ENCODE measurements at regions not wholly inside any gene's neighbourhood (a gene's known extent, or its start where the extent isn't known, plus 50 kb on each side); places are given as distances from the start of the nearest gene placed in this dataset.

GRCh38 chr2:234632527-234633391 lies 135.9 kb upstream of the ARL4C start:
- DNase-seq (ENCODE audit: low read depth): no peak
- TF ChIP-seq POLR2A (IDR thresholded peaks at IDR 0.05; ENCODE audit: extremely low read depth, insufficient read length): no peak
- no peak overlapping the region for H3K4me3 ChIP-seq (ENCODE audit: low read depth, low read length)

DNA sequence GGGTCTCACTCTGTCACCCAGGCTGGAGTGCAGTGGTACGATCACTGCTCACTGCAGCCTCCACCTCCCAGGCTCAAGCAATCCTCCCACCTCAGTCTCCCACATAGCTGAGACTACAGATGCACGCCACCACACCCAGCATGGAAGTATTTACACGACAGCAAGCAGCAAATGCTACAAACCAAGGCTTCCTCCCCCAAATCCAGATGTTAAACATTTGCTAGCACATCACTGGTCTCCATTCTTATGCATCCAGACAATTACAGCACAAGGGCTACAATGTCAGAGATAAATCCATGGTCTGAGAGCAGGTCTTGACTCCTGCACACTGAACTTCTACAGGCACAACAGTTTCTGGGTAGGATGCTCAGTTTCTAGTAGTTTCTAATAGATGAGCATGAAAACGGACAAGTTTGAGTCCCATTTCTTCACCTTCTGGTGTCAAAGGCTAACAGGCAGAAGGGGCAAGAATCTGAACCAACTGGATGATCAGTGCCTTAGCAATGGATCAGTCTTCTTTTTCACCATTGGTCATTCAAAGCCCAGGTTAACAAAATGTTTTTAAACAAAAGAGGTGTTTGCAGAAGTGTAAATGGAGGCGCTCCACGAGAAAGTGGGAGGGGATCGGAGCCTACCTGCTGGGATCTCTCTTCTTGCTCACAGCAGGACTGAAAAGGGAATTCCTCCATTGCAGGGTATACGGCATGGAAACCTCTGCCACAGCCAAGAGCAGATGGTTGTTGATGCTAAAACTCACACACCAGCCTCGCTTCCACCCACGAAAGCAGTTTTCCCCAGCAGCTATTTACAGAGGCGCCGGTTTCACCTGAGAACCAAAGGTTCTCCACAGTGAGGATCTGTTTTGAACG lies 135.0 kb upstream of the ARL4C start:
- no peak overlapping the region for H3K4me3 ChIP-seq (ENCODE audit: low read depth, low read length)
- TF ChIP-seq MAX (IDR thresholded peaks at IDR 0.05; ENCODE audit: low read depth, low read length) (no peak), POLR2A (IDR thresholded peaks at IDR 0.05; ENCODE audit: extremely low read depth, insufficient read length) (no peak), MYC (IDR thresholded peaks at IDR 0.05; ENCODE audit: low read depth, low read length) (no peak)
- TF ChIP-seq, protein P1, sequence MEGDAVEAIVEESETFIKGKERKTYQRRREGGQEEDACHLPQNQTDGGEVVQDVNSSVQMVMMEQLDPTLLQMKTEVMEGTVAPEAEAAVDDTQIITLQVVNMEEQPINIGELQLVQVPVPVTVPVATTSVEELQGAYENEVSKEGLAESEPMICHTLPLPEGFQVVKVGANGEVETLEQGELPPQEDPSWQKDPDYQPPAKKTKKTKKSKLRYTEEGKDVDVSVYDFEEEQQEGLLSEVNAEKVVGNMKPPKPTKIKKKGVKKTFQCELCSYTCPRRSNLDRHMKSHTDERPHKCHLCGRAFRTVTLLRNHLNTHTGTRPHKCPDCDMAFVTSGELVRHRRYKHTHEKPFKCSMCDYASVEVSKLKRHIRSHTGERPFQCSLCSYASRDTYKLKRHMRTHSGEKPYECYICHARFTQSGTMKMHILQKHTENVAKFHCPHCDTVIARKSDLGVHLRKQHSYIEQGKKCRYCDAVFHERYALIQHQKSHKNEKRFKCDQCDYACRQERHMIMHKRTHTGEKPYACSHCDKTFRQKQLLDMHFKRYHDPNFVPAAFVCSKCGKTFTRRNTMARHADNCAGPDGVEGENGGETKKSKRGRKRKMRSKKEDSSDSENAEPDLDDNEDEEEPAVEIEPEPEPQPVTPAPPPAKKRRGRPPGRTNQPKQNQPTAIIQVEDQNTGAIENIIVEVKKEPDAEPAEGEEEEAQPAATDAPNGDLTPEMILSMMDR (IDR thresholded peaks at IDR 0.05; ENCODE audit: low read depth, low read length): no peak
- DNase-seq (ENCODE audit: low read depth): no peak

DNA sequence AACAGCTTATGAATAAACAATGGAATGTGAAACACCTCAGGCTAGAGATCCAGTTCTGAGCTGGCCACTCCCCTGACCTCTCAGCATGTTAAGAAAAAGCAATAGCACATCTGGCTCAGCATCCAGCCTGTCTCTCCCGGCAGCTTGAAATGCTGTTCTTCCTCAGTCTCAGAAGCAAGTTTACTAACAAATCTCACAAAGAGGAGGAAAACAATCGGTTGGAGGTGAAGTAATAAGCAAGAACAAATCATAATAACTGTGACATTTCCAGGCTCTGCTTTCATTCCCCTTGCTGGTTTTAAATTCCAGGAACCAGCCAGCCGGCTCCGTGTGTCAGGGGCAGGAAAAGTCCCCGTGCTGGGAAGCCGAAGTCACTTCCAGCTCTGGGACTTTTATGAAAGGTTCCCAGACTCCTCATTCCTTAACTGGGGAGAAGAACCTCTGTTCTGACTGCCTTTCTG lies 133.9 kb upstream of the ARL4C start:
- TF ChIP-seq, protein P1 (IDR thresholded peaks at IDR 0.05; ENCODE audit: low read depth, low read length): no peak
- no peak for TF ChIP-seq POLR2A (IDR thresholded peaks at IDR 0.05; ENCODE audit: extremely low read depth, insufficient read length)
- no peak for TF ChIP-seq MYC (IDR thresholded peaks at IDR 0.05; ENCODE audit: low read depth, low read length)
- TF ChIP-seq MAX (IDR thresholded peaks at IDR 0.05; ENCODE audit: low read depth, low read length): no peak
- no peak for DNase-seq (ENCODE audit: low read depth)
- no peak overlapping the region for H3K4me3 ChIP-seq (ENCODE audit: low read depth, low read length)

GRCh38 chr2:234629596-234629995 lies 132.7 kb upstream of the ARL4C start:
- no peak overlapping the region for H3K4me3 ChIP-seq (ENCODE audit: low read depth, low read length)
- TF ChIP-seq, protein P1 (IDR thresholded peaks at IDR 0.05; ENCODE audit: low read depth, low read length): no peak
- no peak for TF ChIP-seq MYC (IDR thresholded peaks at IDR 0.05; ENCODE audit: low read depth, low read length)
- no peak for TF ChIP-seq MAX (IDR thresholded peaks at IDR 0.05; ENCODE audit: low read depth, low read length)
- TF ChIP-seq POLR2A (IDR thresholded peaks at IDR 0.05; ENCODE audit: extremely low read depth, insufficient read length): no peak
- no peak for DNase-seq (ENCODE audit: low read depth)

GRCh38 chr2:234628953-234629352 lies 132.1 kb upstream of the ARL4C start:
- no peak overlapping the region for H3K4me3 ChIP-seq (ENCODE audit: low read depth, low read length)
- TF ChIP-seq, protein P1 (IDR thresholded peaks at IDR 0.05; ENCODE audit: low read depth, low read length): no peak
- no peak for TF ChIP-seq MYC (IDR thresholded peaks at IDR 0.05; ENCODE audit: low read depth, low read length)
- TF ChIP-seq MAX (IDR thresholded peaks at IDR 0.05; ENCODE audit: low read depth, low read length): no peak
- TF ChIP-seq POLR2A (IDR thresholded peaks at IDR 0.05; ENCODE audit: extremely low read depth, insufficient read length): no peak
- DNase-seq (ENCODE audit: low read depth): no peak

GRCh38 chr2:234627308-234627707 lies 130.4 kb upstream of the ARL4C start:
- DNase-seq (ENCODE audit: low read depth): no peak
- no peak overlapping the region for H3K4me3 ChIP-seq (ENCODE audit: low read depth, low read length)
- TF ChIP-seq MAX (IDR thresholded peaks at IDR 0.05; ENCODE audit: low read depth, low read length) (no peak), MYC (IDR thresholded peaks at IDR 0.05; ENCODE audit: low read depth, low read length) (no peak), POLR2A (IDR thresholded peaks at IDR 0.05; ENCODE audit: extremely low read depth, insufficient read length) (no peak)
- TF ChIP-seq, protein P1 (IDR thresholded peaks at IDR 0.05; ENCODE audit: low read depth, low read length): no peak
